ENCODE measurements at regions not wholly inside any gene's neighbourhood (a gene's known extent, or its start where the extent isn't known, plus 50 kb on each side); places are given as distances from the start of the nearest gene placed in this dataset.

DNA sequence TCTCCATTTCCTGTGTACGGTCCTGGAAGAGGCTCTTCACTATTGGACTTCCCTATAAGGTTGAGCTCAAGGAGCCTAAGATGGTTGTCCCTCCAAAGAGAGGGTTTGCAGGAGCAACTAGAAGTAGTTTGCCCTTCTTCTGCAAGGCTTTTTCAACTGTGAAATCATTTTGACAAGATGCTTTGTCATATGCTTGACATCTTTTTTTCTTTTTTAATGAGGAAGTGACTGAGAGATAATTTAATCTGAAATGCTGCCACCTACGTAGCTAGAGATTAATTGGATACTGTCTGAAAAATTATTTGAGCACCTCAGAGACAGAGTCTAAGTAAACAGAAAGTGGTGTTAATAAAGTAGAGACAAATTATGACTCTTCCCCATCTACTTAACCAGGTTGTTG is 97.0 kb downstream of the CHRM3 start:
- Histone ChIP-seq H3K4me3 (no peak overlapping the region), H3K27me3 (no peaks in the 10 kb centered on the region), H3K4me1 (peaks cover 0 to 4% (median 0%) of the 10 kb centered on the region in 4 donors), H3K36me3 (no peaks in the 10 kb centered on the region), H3K27ac (no peak overlapping the region), H3K9me3 (peaks cover 0 to 17% (median 14%) of the 10 kb centered on the region in 4 donors)
- DNase-seq: no peak
- TF ChIP-seq, protein P1, sequence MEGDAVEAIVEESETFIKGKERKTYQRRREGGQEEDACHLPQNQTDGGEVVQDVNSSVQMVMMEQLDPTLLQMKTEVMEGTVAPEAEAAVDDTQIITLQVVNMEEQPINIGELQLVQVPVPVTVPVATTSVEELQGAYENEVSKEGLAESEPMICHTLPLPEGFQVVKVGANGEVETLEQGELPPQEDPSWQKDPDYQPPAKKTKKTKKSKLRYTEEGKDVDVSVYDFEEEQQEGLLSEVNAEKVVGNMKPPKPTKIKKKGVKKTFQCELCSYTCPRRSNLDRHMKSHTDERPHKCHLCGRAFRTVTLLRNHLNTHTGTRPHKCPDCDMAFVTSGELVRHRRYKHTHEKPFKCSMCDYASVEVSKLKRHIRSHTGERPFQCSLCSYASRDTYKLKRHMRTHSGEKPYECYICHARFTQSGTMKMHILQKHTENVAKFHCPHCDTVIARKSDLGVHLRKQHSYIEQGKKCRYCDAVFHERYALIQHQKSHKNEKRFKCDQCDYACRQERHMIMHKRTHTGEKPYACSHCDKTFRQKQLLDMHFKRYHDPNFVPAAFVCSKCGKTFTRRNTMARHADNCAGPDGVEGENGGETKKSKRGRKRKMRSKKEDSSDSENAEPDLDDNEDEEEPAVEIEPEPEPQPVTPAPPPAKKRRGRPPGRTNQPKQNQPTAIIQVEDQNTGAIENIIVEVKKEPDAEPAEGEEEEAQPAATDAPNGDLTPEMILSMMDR (IDR thresholded peaks at IDR 0.05): no peak
- TF ChIP-seq EP300 (IDR thresholded peaks at IDR 0.05) (no peak), POLR2A (IDR thresholded peaks at IDR 0.05) (no peak), POLR2AphosphoS5 (IDR thresholded peaks at IDR 0.05) (no peak)
- 58 to 67% (median 63%) methylated on average over 2 of the region's 2 CpGs for WGBS, 5 donors
- intact Hi-C loops (cut with DNase I; ENCODE audit: low total_unique reads): no loop called here

DNA sequence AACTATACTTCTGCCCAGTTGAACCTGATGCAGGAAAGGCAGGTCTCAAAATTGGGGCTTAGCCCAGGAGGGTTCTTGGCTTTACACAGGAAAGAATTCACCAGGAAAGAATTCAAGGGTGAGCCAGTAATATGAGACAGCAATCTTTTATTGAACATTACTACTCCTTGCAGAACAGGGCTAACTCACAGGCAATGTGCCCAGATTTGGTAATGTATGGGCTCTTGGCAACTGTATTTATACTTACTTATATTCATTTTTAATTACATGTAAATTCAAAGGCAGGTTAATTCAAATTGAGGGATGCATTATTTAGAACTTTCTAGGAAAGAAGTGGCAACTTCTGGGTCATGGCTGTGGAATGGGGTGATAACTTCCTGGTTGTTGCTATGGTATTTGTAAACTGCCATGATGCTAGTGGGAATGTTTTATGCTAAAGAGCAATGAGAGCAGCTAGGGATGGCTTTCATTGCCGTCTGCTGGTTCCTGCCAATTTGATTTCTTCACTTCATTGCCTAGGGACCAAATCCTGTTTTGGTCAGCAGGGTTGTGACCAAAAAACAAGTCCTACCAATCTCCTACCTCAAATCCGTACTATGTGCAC is 107.5 kb downstream of the CHRM3 start:
- intact Hi-C loops (cut with DNase I; ENCODE audit: low total_unique reads): no loop called here
- Histone ChIP-seq H3K27ac (no peak overlapping the region), H3K36me3 (no peaks in the 10 kb centered on the region), H3K4me1 (no peaks in the 10 kb centered on the region), H3K9me3 (no peaks in the 10 kb centered on the region), H3K4me3 (no peak overlapping the region), H3K27me3 (no peaks in the 10 kb centered on the region)
- DNase-seq: no peak
- no peak for TF ChIP-seq POLR2AphosphoS5 (IDR thresholded peaks at IDR 0.05)
- TF ChIP-seq, protein P1 (IDR thresholded peaks at IDR 0.05): no peak
- TF ChIP-seq POLR2A (IDR thresholded peaks at IDR 0.05): no peak
- no peak for TF ChIP-seq EP300 (IDR thresholded peaks at IDR 0.05)
- WGBS, 5 donors: 90 to 96% (median 93%) methylated on average over 2 of the region's 2 CpGs

DNA sequence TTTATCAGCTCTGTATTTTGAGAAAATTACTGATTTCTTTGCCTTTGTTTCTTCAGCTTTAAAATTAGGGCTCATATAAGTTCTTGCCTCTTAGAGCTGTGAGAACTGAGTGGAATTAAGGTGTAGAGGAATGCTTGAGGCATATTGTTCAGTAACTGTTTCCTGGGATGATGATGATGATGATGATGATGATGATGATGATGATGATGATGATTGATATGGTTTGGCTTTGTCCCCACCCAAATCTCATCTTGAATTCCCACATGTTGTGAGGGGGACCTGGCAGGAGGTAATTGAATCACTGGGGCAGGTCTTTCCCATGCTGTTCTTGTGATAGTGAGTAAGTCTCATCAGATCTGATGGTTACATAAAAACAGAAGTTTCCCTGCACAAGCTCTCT is 118.7 kb downstream of the CHRM3 start:
- intact Hi-C loops (cut with DNase I; ENCODE audit: low total_unique reads): no loop called here
- Histone ChIP-seq H3K4me1 (no peaks in the 10 kb centered on the region), H3K9me3 (peaks cover 0 to 39% (median 27%) of the 10 kb centered on the region in 4 donors), H3K27me3 (no peaks in the 10 kb centered on the region), H3K27ac (no peak overlapping the region), H3K36me3 (peaks cover 0 to 6% (median 0%) of the 10 kb centered on the region in 4 donors), H3K4me3 (no peak overlapping the region)
- no peak for DNase-seq
- no peak for TF ChIP-seq POLR2A (IDR thresholded peaks at IDR 0.05)

DNA sequence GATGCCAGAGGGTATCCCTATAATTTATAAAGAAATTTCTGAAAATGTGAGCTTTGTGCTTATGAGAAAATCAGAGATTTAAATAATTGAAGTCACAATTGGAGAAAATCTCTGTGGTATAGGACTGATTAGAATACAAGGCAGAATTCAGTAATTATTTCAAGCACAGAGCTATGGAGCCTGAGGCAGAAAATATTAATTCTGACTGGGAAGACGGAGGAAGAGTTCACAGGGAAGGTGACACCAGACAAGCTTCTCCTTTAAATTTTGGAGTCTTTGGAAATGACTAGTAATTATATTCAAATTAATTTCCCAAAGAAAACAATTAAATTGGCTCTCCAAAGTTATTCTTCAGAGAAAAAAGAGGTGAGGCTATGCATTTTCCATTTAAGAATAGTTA is 121.5 kb downstream of the CHRM3 start:
- H3K9me3 ChIP-seq: peaks cover 0 to 39% (median 27%) of the 10 kb centered on the region in 4 donors
- no peak for DNase-seq
- peaks cover 0 to 3% (median 0%) of the 10 kb centered on the region in 4 donors for H3K4me1 ChIP-seq
- TF ChIP-seq POLR2A (IDR thresholded peaks at IDR 0.05) (no peak), POLR2AphosphoS5 (IDR thresholded peaks at IDR 0.05) (no peak), EP300 (IDR thresholded peaks at IDR 0.05) (no peak)
- TF ChIP-seq, protein P1 (IDR thresholded peaks at IDR 0.05): no peak
- WGBS, 5 donors: 87 to 100% (median 97%) methylated on average over 1 of the region's 1 CpG
- H3K4me3 ChIP-seq: no peak overlapping the region
- H3K36me3 ChIP-seq: peaks cover 0 to 6% (median 0%) of the 10 kb centered on the region in 4 donors
- no peak overlapping the region for H3K27ac ChIP-seq
- no peaks in the 10 kb centered on the region for H3K27me3 ChIP-seq
- intact Hi-C loops (cut with DNase I; ENCODE audit: low total_unique reads): no loop called here

DNA sequence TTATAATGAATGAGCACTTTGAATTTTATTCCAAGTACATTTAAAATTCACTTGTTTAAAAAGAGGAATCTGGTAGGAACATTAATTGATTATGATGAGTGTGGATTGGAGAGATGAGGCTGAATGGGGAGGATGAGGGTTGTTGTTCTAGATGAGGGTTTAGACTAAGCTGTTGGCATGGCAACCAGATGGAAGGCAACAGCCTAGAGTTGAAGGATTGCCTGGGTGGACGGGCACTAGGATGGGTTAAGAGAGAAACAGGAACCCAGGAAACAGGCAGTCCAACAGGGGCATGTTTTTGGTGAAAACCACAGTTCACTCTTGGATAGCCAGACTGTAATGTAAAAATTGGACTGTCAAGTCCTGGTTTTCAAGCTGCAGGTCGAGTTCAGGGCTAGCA is 125.5 kb downstream of the CHRM3 start:
- 60 to 80% (median 73%) methylated on average over 2 of the region's 2 CpGs for WGBS, 5 donors

More for the DNA sequence above, 125.5 kb downstream of the CHRM3 start:
- Histone ChIP-seq H3K27ac (peak overlapping the region in 1 of 5 donors; percentile 30), H3K36me3 (no peaks in the 10 kb centered on the region), H3K4me1 (peaks cover 0 to 13% (median 0%) of the 10 kb centered on the region in 4 donors), H3K27me3 (no peaks in the 10 kb centered on the region), H3K4me3 (no peak overlapping the region), H3K9me3 (peaks cover 0 to 8% (median 3%) of the 10 kb centered on the region in 4 donors)
- TF ChIP-seq, protein P1 (IDR thresholded peaks at IDR 0.05): no peak
- no peak for TF ChIP-seq POLR2A (IDR thresholded peaks at IDR 0.05)
- no peak for TF ChIP-seq POLR2AphosphoS5 (IDR thresholded peaks at IDR 0.05)
- TF ChIP-seq EP300 (IDR thresholded peaks at IDR 0.05): no peak
- intact Hi-C loops (cut with DNase I; ENCODE audit: low total_unique reads): no loop called here
- no peak for DNase-seq

All from stomach (tissue), 8 donors.